ENCODE measurements at regions not wholly inside any gene's neighbourhood (a gene's known extent, or its start where the extent isn't known, plus 50 kb on each side); places are given as distances from the start of the nearest gene placed in this dataset.
A peak's percentile ranks its signal among the peaks of the same experiment; 100 is the strongest.

- no peak overlapping the region for H3K27ac ChIP-seq
- TF ChIP-seq EP300 (IDR thresholded peaks at IDR 0.05) (no peak), POLR2AphosphoS5 (IDR thresholded peaks at IDR 0.05) (no peak), CTCF (IDR thresholded peaks at IDR 0.05) (no peak), POLR2A (IDR thresholded peaks at IDR 0.05) (no peak)
- H3K27me3 ChIP-seq = no peaks in the 10 kb centered on the region
- DNase-seq = no peak
- H3K4me3 ChIP-seq = no peak overlapping the region
- WGBS, 5 donors = 68 to 86% (median 79%) methylated on average over 1 of the region's 1 CpG
- H3K36me3 ChIP-seq = no peaks in the 10 kb centered on the region
- no peaks in the 10 kb centered on the region for H3K9me3 ChIP-seq
- H3K4me1 ChIP-seq = no peaks in the 10 kb centered on the region
- intact Hi-C loops (cut with DNase I; ENCODE audit: low total_unique reads) = no loop called here
Measured at GRCh38 chr3:116767726-116768125, 58.1 kb downstream of the TUSC7 start.

GRCh38 chr3:116770815-116771450 is 61.4 kb downstream of the TUSC7 start:
- Histone ChIP-seq H3K9me3 (no peaks in the 10 kb centered on the region), H3K4me3 (no peak overlapping the region), H3K4me1 (no peaks in the 10 kb centered on the region), H3K27me3 (no peaks in the 10 kb centered on the region), H3K36me3 (no peaks in the 10 kb centered on the region), H3K27ac (no peak overlapping the region)
- 0 to 5% (median 1%) methylated on average over 7 of the region's 7 CpGs for WGBS, 5 donors
- intact Hi-C loops (cut with DNase I; ENCODE audit: low total_unique reads) = no loop called here
- peak; percentile 62 to 92 for DNase-seq
- TF ChIP-seq EP300 (IDR thresholded peaks at IDR 0.05) = no peak
- TF ChIP-seq POLR2AphosphoS5 (IDR thresholded peaks at IDR 0.05) = no peak
- TF ChIP-seq POLR2A (IDR thresholded peaks at IDR 0.05) = no peak
- peak in 5 of 7 experiments; percentile 64 to 79 (median 70) for TF ChIP-seq CTCF (IDR thresholded peaks at IDR 0.05)

GRCh38 chr3:116776880-116777785 is 67.6 kb downstream of the TUSC7 start:
- Histone ChIP-seq H3K36me3 (no peaks in the 10 kb centered on the region), H3K4me3 (no peak overlapping the region), H3K27me3 (no peaks in the 10 kb centered on the region), H3K27ac (no peak overlapping the region), H3K4me1 (no peaks in the 10 kb centered on the region), H3K9me3 (no peaks in the 10 kb centered on the region)
- no peak for TF ChIP-seq EP300 (IDR thresholded peaks at IDR 0.05)
- no peak for TF ChIP-seq CTCF (IDR thresholded peaks at IDR 0.05)
- TF ChIP-seq POLR2A (IDR thresholded peaks at IDR 0.05) = no peak
- no peak for TF ChIP-seq POLR2AphosphoS5 (IDR thresholded peaks at IDR 0.05)
- intact Hi-C loops (cut with DNase I; ENCODE audit: low total_unique reads) = no loop called here
- WGBS, 5 donors = 72 to 84% (median 80%) methylated on average over 10 of the region's 10 CpGs
- no peak for DNase-seq

GRCh38 chr3:116785226-116785625 is 75.6 kb downstream of the TUSC7 start:
- no peak for DNase-seq
- Histone ChIP-seq H3K4me3 (no peak overlapping the region), H3K4me1 (no peaks in the 10 kb centered on the region), H3K27me3 (no peaks in the 10 kb centered on the region), H3K27ac (no peak overlapping the region), H3K9me3 (no peaks in the 10 kb centered on the region), H3K36me3 (no peaks in the 10 kb centered on the region)
- 82 to 93% (median 89%) methylated on average over 3 of the region's 3 CpGs for WGBS, 5 donors
- intact Hi-C loops (cut with DNase I; ENCODE audit: low total_unique reads) = no loop called here
- no peak for TF ChIP-seq CTCF (IDR thresholded peaks at IDR 0.05)
- no peak for TF ChIP-seq POLR2A (IDR thresholded peaks at IDR 0.05)
- TF ChIP-seq POLR2AphosphoS5 (IDR thresholded peaks at IDR 0.05) = no peak
- no peak for TF ChIP-seq EP300 (IDR thresholded peaks at IDR 0.05)
